ENCODE measurements at regions not wholly inside any gene's neighbourhood (a gene's known extent, or its start where the extent isn't known, plus 50 kb on each side); places are given as distances from the start of the nearest gene placed in this dataset.

DNA sequence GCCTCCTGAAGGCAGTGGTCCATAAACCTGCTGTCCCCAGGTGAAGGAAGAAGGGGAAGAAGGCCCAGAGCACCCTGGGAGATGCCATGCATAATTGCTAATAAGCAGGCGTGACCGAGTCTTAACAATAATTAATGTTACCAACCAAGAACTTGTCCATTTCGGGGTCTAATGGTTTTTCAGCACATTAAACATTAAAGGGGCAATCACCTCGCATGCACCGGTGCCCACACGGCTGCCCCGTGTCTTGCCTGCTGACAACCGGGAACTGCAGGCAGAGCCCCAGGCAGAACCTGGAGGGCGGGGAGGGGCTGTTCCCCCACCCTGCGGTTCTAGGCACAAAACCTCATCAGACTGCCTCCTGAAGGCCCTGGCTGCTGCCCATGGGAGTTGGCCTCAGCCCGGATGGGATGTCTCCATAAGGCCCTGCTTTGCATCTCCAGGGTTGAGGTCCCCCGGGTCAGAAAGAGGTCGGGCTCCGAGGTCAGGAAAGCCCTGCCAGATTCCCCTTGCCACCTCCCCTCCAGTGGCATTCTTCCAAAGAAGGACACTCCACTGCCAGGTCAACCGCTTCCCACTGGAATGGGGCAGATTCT lies 169.0 kb downstream of the BUD13 start:
- TF ChIP-seq, protein P1, sequence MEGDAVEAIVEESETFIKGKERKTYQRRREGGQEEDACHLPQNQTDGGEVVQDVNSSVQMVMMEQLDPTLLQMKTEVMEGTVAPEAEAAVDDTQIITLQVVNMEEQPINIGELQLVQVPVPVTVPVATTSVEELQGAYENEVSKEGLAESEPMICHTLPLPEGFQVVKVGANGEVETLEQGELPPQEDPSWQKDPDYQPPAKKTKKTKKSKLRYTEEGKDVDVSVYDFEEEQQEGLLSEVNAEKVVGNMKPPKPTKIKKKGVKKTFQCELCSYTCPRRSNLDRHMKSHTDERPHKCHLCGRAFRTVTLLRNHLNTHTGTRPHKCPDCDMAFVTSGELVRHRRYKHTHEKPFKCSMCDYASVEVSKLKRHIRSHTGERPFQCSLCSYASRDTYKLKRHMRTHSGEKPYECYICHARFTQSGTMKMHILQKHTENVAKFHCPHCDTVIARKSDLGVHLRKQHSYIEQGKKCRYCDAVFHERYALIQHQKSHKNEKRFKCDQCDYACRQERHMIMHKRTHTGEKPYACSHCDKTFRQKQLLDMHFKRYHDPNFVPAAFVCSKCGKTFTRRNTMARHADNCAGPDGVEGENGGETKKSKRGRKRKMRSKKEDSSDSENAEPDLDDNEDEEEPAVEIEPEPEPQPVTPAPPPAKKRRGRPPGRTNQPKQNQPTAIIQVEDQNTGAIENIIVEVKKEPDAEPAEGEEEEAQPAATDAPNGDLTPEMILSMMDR (IDR thresholded peaks at IDR 0.05; ENCODE audit: poor library complexity, severe bottlenecking): no peak
- no peak for TF ChIP-seq EZH2 (IDR thresholded peaks at IDR 0.05; ENCODE audit: borderline replicate concordance, insufficient read depth, low read length, poor library complexity, severe bottlenecking)
- TF ChIP-seq, protein P2, sequence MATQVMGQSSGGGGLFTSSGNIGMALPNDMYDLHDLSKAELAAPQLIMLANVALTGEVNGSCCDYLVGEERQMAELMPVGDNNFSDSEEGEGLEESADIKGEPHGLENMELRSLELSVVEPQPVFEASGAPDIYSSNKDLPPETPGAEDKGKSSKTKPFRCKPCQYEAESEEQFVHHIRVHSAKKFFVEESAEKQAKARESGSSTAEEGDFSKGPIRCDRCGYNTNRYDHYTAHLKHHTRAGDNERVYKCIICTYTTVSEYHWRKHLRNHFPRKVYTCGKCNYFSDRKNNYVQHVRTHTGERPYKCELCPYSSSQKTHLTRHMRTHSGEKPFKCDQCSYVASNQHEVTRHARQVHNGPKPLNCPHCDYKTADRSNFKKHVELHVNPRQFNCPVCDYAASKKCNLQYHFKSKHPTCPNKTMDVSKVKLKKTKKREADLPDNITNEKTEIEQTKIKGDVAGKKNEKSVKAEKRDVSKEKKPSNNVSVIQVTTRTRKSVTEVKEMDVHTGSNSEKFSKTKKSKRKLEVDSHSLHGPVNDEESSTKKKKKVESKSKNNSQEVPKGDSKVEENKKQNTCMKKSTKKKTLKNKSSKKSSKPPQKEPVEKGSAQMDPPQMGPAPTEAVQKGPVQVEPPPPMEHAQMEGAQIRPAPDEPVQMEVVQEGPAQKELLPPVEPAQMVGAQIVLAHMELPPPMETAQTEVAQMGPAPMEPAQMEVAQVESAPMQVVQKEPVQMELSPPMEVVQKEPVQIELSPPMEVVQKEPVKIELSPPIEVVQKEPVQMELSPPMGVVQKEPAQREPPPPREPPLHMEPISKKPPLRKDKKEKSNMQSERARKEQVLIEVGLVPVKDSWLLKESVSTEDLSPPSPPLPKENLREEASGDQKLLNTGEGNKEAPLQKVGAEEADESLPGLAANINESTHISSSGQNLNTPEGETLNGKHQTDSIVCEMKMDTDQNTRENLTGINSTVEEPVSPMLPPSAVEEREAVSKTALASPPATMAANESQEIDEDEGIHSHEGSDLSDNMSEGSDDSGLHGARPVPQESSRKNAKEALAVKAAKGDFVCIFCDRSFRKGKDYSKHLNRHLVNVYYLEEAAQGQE (IDR thresholded peaks at IDR 0.05; ENCODE audit: borderline replicate concordance): no peak
- no peak for TF ChIP-seq POLR2AphosphoS5 (IDR thresholded peaks at IDR 0.05)
- TF ChIP-seq EP300 (conservative IDR thresholded peaks at IDR 0.05; ENCODE audit: poor library complexity, severe bottlenecking): no peak
- TF ChIP-seq TAF1 (IDR thresholded peaks at IDR 0.05; ENCODE audit: low read depth): no peak
- TF ChIP-seq RAD21 (conservative IDR thresholded peaks at IDR 0.05): no peak

Measured in neural cell (in vitro differentiated cells).